GM23338 (cell line): ENCODE measurements at regions not wholly inside any gene's neighbourhood (a gene's known extent, or its start where the extent isn't known, plus 50 kb on each side); places are given as distances from the start of the nearest gene placed in this dataset.

Experiments used
- EZH2 ChIP-seq: fragments of 200-600 bp; sonication (generic); IDR thresholded peaks from one replicate; pipeline ENCODE4 v1.8.0; 2017; ENCODE audit warnings: antibody characterized with exemption, mild to moderate bottlenecking, low read depth; ENCODE audit not compliant: unreplicated experiment
- NANOG ChIP-seq: IDR thresholded peaks from 2 replicates; pipeline ENCODE4 v1.6.1; 2016; ENCODE audit warnings: antibody characterized with exemption, borderline replicate concordance
- POLR2AphosphoS5 ChIP-seq: IDR thresholded peaks from 2 replicates; pipeline ENCODE4 v1.6.1; 2016; ENCODE audit warnings: antibody characterized with exemption, low read depth
- TF ChIP-seq, protein P1 (sequence below), 2 experiments: fragments of 200-600 bp in 1 of 2; sonication (generic) in 1 of 2; conservative IDR thresholded peaks; 2 replicates each; pipeline versions ENCODE4 v1.5.1 to v1.6.1; 2016 to 2017; ENCODE audit warnings: antibody characterized with exemption in 2 of 2, low read depth in 2 of 2, mild to moderate bottlenecking in 2 of 2, moderate library complexity in 1 of 2

DNA sequence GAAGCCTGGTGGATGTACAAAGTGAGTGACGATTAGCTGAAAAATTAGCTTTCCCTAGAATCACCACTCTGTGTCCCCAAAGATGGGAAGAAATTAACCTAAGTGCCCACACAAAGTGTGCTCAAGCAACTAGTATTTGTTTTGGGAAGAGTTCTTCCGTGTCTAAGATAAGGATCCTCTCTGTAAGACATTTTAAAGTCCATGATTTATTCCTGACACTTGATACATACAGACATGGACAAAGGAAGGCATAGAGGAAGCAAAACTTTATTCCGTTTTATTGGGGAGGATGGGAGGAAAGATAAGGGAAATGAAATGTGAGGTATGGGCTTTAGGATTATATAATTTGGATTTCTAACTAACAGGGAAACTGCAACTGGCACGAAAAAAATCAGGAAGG, 1772.6 kb downstream of the EFNA5 start:
- TF ChIP-seq, protein P1, sequence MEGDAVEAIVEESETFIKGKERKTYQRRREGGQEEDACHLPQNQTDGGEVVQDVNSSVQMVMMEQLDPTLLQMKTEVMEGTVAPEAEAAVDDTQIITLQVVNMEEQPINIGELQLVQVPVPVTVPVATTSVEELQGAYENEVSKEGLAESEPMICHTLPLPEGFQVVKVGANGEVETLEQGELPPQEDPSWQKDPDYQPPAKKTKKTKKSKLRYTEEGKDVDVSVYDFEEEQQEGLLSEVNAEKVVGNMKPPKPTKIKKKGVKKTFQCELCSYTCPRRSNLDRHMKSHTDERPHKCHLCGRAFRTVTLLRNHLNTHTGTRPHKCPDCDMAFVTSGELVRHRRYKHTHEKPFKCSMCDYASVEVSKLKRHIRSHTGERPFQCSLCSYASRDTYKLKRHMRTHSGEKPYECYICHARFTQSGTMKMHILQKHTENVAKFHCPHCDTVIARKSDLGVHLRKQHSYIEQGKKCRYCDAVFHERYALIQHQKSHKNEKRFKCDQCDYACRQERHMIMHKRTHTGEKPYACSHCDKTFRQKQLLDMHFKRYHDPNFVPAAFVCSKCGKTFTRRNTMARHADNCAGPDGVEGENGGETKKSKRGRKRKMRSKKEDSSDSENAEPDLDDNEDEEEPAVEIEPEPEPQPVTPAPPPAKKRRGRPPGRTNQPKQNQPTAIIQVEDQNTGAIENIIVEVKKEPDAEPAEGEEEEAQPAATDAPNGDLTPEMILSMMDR (conservative IDR thresholded peaks at IDR 0.05; ENCODE audit: low read depth in 2 of 2): no peak
- TF ChIP-seq POLR2AphosphoS5 (no peak), NANOG (no peak), EZH2 (no peak)
